ENCODE measurements at regions not wholly inside any gene's neighbourhood (a gene's known extent, or its start where the extent isn't known, plus 50 kb on each side); places are given as distances from the start of the nearest gene placed in this dataset.

DNA sequence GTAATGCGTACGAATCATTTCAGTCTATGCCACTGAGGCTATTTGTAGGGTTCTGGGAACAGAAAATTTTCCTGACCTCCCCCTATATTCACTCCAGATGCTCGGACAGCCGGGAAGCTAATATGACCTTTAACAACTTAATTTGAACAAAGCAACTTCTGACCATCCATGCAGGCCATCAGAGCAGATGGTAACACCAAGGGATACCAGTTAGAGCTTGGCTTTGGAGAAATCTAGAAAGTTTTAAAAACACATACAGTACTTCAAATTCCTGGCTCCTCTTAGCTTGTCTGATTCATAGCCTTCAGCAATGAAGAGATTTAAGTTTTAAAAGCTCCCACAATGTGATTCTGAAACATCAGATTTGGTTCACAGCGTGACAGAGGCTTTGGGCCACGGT, 257.3 kb downstream of the GPAM start:
- CTCF ChIA-PET: no interaction called here

DNA sequence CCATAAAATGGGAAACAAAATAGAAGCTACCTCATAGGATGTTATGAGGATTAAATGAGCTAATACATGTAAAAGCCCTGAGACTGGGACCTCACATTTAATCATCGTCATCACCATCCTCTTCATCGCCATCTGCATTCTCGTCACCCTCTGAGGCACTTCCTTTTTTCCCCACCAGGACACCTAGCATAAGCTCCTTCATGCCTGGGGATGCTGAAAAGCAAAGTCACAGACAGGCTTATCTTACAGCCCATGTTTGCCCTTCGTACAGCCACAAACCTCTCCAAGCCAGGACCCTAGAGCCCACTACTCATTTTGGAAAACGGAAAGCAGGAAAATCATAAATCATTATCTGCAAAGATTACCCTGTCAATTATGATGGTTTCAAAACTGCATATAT, 249.6 kb downstream of the GPAM start:
- H3K9me3 ChIP-seq: no peaks in the 10 kb centered on the region
- H3K4me3 ChIP-seq: no peak overlapping the region
- H3K4me1 ChIP-seq: no peaks in the 10 kb centered on the region
- ChIA-PET CTCF (no interaction called here), POLR2A (no interaction called here)
- FAIRE-seq (no peak), ATAC-seq (no peak), DNase-seq (ENCODE audit: low read depth in 1 of 2, low spot score in 1 of 2) (no peak)
- WGBS (ENCODE audit: missing lambda C conversion rate): 1% methylated on average over 5 of the region's 5 CpGs
- TF ChIP-seq NFE2L2 (conservative IDR thresholded peaks at IDR 0.05; ENCODE audit: low read length) (no peak), TP53 (CRISPR knock-in tag; IDR thresholded peaks at IDR 0.05) (no peak), HOXB13 (CRISPR knock-in tag; IDR thresholded peaks at IDR 0.05; ENCODE audit: low read depth) (no peak), KDM1A (IDR thresholded peaks at IDR 0.05; ENCODE audit: low read depth) (no peak), FOSL2 (IDR thresholded peaks at IDR 0.05) (no peak), FOSL2 (CRISPR knock-in tag; IDR thresholded peaks at IDR 0.05) (no peak)
- H3K27ac ChIP-seq: no peak overlapping the region
- no peak overlapping the region for H3K4me2 ChIP-seq

More for the DNA sequence above, 257.3 kb downstream of the GPAM start:
- no peak overlapping the region for H3K4me3 ChIP-seq
- ATAC-seq (no peak), FAIRE-seq (no peak), DNase-seq (ENCODE audit: low read depth in 1 of 2, low spot score in 1 of 2) (no peak)
- no peak overlapping the region for H3K27ac ChIP-seq
- H3K4me1 ChIP-seq: no peaks in the 10 kb centered on the region
- POLR2A ChIA-PET: no interaction called here
- TF ChIP-seq FOXS1 (CRISPR knock-in tag; IDR thresholded peaks at IDR 0.05) (no peak), CHD4 (IDR thresholded peaks at IDR 0.05; ENCODE audit: borderline replicate concordance) (no peak), ZSCAN20 (CRISPR knock-in tag; IDR thresholded peaks at IDR 0.05) (no peak), SMC3 (IDR thresholded peaks at IDR 0.05) (no peak), KDM1A (IDR thresholded peaks at IDR 0.05; ENCODE audit: low read depth) (no peak), FOSL2 (IDR thresholded peaks at IDR 0.05) (no peak), FOSL2 (CRISPR knock-in tag; IDR thresholded peaks at IDR 0.05) (no peak), SREBF2 (IDR thresholded peaks at IDR 0.05) (no peak), PHF8 (IDR thresholded peaks at IDR 0.05; ENCODE audit: borderline replicate concordance, low read depth) (no peak), MAZ (IDR thresholded peaks at IDR 0.05; ENCODE audit: borderline replicate concordance, low read depth, low read length) (no peak), KDM5A (IDR thresholded peaks at IDR 0.05) (no peak), RARB (CRISPR knock-in tag; IDR thresholded peaks at IDR 0.05) (no peak)
- TF ChIP-seq, protein P1, sequence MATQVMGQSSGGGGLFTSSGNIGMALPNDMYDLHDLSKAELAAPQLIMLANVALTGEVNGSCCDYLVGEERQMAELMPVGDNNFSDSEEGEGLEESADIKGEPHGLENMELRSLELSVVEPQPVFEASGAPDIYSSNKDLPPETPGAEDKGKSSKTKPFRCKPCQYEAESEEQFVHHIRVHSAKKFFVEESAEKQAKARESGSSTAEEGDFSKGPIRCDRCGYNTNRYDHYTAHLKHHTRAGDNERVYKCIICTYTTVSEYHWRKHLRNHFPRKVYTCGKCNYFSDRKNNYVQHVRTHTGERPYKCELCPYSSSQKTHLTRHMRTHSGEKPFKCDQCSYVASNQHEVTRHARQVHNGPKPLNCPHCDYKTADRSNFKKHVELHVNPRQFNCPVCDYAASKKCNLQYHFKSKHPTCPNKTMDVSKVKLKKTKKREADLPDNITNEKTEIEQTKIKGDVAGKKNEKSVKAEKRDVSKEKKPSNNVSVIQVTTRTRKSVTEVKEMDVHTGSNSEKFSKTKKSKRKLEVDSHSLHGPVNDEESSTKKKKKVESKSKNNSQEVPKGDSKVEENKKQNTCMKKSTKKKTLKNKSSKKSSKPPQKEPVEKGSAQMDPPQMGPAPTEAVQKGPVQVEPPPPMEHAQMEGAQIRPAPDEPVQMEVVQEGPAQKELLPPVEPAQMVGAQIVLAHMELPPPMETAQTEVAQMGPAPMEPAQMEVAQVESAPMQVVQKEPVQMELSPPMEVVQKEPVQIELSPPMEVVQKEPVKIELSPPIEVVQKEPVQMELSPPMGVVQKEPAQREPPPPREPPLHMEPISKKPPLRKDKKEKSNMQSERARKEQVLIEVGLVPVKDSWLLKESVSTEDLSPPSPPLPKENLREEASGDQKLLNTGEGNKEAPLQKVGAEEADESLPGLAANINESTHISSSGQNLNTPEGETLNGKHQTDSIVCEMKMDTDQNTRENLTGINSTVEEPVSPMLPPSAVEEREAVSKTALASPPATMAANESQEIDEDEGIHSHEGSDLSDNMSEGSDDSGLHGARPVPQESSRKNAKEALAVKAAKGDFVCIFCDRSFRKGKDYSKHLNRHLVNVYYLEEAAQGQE (IDR thresholded peaks at IDR 0.05): no peak
- TF ChIP-seq, protein P2, sequence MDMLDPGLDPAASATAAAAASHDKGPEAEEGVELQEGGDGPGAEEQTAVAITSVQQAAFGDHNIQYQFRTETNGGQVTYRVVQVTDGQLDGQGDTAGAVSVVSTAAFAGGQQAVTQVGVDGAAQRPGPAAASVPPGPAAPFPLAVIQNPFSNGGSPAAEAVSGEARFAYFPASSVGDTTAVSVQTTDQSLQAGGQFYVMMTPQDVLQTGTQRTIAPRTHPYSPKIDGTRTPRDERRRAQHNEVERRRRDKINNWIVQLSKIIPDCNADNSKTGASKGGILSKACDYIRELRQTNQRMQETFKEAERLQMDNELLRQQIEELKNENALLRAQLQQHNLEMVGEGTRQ (IDR thresholded peaks at IDR 0.05): no peak
- TF ChIP-seq, protein P3, sequence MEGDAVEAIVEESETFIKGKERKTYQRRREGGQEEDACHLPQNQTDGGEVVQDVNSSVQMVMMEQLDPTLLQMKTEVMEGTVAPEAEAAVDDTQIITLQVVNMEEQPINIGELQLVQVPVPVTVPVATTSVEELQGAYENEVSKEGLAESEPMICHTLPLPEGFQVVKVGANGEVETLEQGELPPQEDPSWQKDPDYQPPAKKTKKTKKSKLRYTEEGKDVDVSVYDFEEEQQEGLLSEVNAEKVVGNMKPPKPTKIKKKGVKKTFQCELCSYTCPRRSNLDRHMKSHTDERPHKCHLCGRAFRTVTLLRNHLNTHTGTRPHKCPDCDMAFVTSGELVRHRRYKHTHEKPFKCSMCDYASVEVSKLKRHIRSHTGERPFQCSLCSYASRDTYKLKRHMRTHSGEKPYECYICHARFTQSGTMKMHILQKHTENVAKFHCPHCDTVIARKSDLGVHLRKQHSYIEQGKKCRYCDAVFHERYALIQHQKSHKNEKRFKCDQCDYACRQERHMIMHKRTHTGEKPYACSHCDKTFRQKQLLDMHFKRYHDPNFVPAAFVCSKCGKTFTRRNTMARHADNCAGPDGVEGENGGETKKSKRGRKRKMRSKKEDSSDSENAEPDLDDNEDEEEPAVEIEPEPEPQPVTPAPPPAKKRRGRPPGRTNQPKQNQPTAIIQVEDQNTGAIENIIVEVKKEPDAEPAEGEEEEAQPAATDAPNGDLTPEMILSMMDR (IDR thresholded peaks at IDR 0.05): no peak
- no peaks in the 10 kb centered on the region for H3K9me3 ChIP-seq
- no peak overlapping the region for H3K4me2 ChIP-seq
- WGBS (ENCODE audit: missing lambda C conversion rate): 4% methylated on average over 6 of the region's 6 CpGs

DNA sequence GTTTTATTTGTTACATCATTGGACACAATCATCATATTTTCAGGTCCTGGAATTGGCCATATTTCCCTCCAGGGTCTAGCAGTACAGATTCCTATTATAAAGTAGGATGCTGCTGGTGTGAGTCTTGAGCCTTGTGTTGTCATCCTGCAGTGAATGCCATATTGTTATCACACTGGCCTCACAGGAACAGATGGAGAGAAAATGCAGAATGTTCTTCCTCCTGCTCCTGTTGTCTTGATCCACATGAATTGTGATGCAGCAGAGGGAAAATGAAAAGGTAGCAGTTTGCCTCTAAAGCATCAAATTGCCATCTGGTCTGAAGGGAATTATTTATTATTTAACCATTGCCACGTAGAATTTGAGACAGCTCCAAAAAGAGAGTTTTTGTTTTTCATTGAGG, 248.6 kb downstream of the GPAM start:
- DNase-seq (ENCODE audit: low read depth in 1 of 2, low spot score in 1 of 2) (no peak), ATAC-seq (no peak), FAIRE-seq (no peak)
- POLR2A ChIA-PET: no interaction called here
- 0% methylated on average over 1 of the region's 1 CpG for WGBS (ENCODE audit: missing lambda C conversion rate)
- Histone ChIP-seq H3K4me3 (no peak overlapping the region), H3K4me1 (no peaks in the 10 kb centered on the region), H3K4me2 (no peak overlapping the region), H3K27ac (no peak overlapping the region), H3K9me3 (no peaks in the 10 kb centered on the region)
- CTCF ChIA-PET: no interaction called here
- TF ChIP-seq POLR2AphosphoS2 (conservative IDR thresholded peaks at IDR 0.05; ENCODE audit: low read length) (no peak), ZSCAN20 (CRISPR knock-in tag; IDR thresholded peaks at IDR 0.05) (no peak), KDM5A (IDR thresholded peaks at IDR 0.05) (no peak), CHD4 (IDR thresholded peaks at IDR 0.05; ENCODE audit: borderline replicate concordance) (no peak), ZNF302 (CRISPR knock-in tag; IDR thresholded peaks at IDR 0.05) (no peak), EP300 (IDR thresholded peaks at IDR 0.05) (no peak), HOXB5 (CRISPR knock-in tag; IDR thresholded peaks at IDR 0.05) (no peak), CHD2 (IDR thresholded peaks at IDR 0.05; ENCODE audit: low read length, partially characterized antibody) (no peak), FOSB (CRISPR knock-in tag; IDR thresholded peaks at IDR 0.05) (no peak), GATA3 (IDR thresholded peaks at IDR 0.05; ENCODE audit: borderline replicate concordance) (no peak), JUNB (IDR thresholded peaks at IDR 0.05) (no peak), NFE2L2 (conservative IDR thresholded peaks at IDR 0.05; ENCODE audit: low read length) (no peak), BHLHE40 (IDR thresholded peaks at IDR 0.05; ENCODE audit: low read depth, low read length) (no peak), ZC3H11A (IDR thresholded peaks at IDR 0.05) (no peak), HOXA7 (CRISPR knock-in tag; IDR thresholded peaks at IDR 0.05) (no peak)
- TF ChIP-seq, protein P4, sequence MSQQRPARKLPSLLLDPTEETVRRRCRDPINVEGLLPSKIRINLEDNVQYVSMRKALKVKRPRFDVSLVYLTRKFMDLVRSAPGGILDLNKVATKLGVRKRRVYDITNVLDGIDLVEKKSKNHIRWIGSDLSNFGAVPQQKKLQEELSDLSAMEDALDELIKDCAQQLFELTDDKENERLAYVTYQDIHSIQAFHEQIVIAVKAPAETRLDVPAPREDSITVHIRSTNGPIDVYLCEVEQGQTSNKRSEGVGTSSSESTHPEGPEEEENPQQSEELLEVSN (IDR thresholded peaks at IDR 0.05; ENCODE audit: borderline replicate concordance, low read depth): no peak
